ENCODE measurements at regions not wholly inside any gene's neighbourhood (a gene's known extent, or its start where the extent isn't known, plus 50 kb on each side); places are given as distances from the start of the nearest gene placed in this dataset.
A peak's percentile ranks its signal among the peaks of the same experiment; 100 is the strongest.
"Not testable (repeated sequence)": the region's sequence is repeated elsewhere in the genome, so short reads cannot be mapped to it uniquely, and the experiment has no call there.

- no peak for DNase-seq
These were observed 235.4 kb downstream of the RASSF9 start for GRCh38 chr12:85600841-85601240.

GRCh38 chr12:85603556-85603955 is 232.7 kb downstream of the RASSF9 start:
- TF ChIP-seq POLR2A (IDR thresholded peaks at IDR 0.05; ENCODE audit: low read length), result no peak
- no peak for TF ChIP-seq GATA1 (IDR thresholded peaks at IDR 0.05; ENCODE audit: low read depth, low read length)
- no peak for DNase-seq

More at GRCh38 chr12:85600841-85601240, 235.4 kb downstream of the RASSF9 start:
- TF ChIP-seq GATA1 (IDR thresholded peaks at IDR 0.05; ENCODE audit: low read depth, low read length) (no peak), POLR2A (IDR thresholded peaks at IDR 0.05; ENCODE audit: low read length) (no peak)

- DNase-seq, result no peak
- TF ChIP-seq POLR2A (IDR thresholded peaks at IDR 0.05; ENCODE audit: low read length), result no peak
- no peak for TF ChIP-seq GATA1 (IDR thresholded peaks at IDR 0.05; ENCODE audit: low read depth, low read length)
These were observed 229.8 kb downstream of the RASSF9 start for GRCh38 chr12:85606455-85606854.

GRCh38 chr12:85609778-85610177 is 226.4 kb downstream of the RASSF9 start:
- DNase-seq, result no peak
- TF ChIP-seq GATA1 (IDR thresholded peaks at IDR 0.05; ENCODE audit: low read depth, low read length), result no peak
- no peak for TF ChIP-seq POLR2A (IDR thresholded peaks at IDR 0.05; ENCODE audit: low read length)

GRCh38 chr12:85610194-85610593 is 226.0 kb downstream of the RASSF9 start:
- no peak for DNase-seq
- no peak for TF ChIP-seq GATA1 (IDR thresholded peaks at IDR 0.05; ENCODE audit: low read depth, low read length)
- TF ChIP-seq POLR2A (IDR thresholded peaks at IDR 0.05; ENCODE audit: low read length), result no peak

GRCh38 chr12:85616201-85616600 is 220.0 kb downstream of the RASSF9 start:
- TF ChIP-seq POLR2A (IDR thresholded peaks at IDR 0.05; ENCODE audit: low read length), result no peak
- TF ChIP-seq GATA1 (IDR thresholded peaks at IDR 0.05; ENCODE audit: low read depth, low read length), result no peak
- no peak for DNase-seq

GRCh38 chr12:85617307-85618091 is 218.7 kb downstream of the RASSF9 start:
- TF ChIP-seq POLR2A (IDR thresholded peaks at IDR 0.05; ENCODE audit: low read length) (no peak), GATA1 (IDR thresholded peaks at IDR 0.05; ENCODE audit: low read depth, low read length) (no peak)
- DNase-seq, result no peak

GRCh38 chr12:85621041-85621440 is 215.2 kb downstream of the RASSF9 start:
- TF ChIP-seq GATA1 (IDR thresholded peaks at IDR 0.05; ENCODE audit: low read depth, low read length), result no peak
- TF ChIP-seq POLR2A (IDR thresholded peaks at IDR 0.05; ENCODE audit: low read length), result no peak
- DNase-seq, result no peak

GRCh38 chr12:85623763-85624162 is 212.4 kb downstream of the RASSF9 start:
- no peak for TF ChIP-seq GATA1 (IDR thresholded peaks at IDR 0.05; ENCODE audit: low read depth, low read length)
- TF ChIP-seq POLR2A (IDR thresholded peaks at IDR 0.05; ENCODE audit: low read length), result no peak
- no peak for DNase-seq

- no peak for TF ChIP-seq GATA1 (IDR thresholded peaks at IDR 0.05; ENCODE audit: low read depth, low read length)
- TF ChIP-seq POLR2A (IDR thresholded peaks at IDR 0.05; ENCODE audit: low read length), result no peak
- no peak for DNase-seq
These were observed 210.7 kb downstream of the RASSF9 start for GRCh38 chr12:85625467-85625866.

- peak; percentile 4 to 5 for DNase-seq
- no peak for TF ChIP-seq POLR2A (IDR thresholded peaks at IDR 0.05; ENCODE audit: low read length)
- TF ChIP-seq GATA1 (IDR thresholded peaks at IDR 0.05; ENCODE audit: low read depth, low read length), result no peak
These were observed 210.0 kb downstream of the RASSF9 start for GRCh38 chr12:85626001-85626783.

- TF ChIP-seq POLR2A (IDR thresholded peaks at IDR 0.05; ENCODE audit: low read length) (no peak), GATA1 (IDR thresholded peaks at IDR 0.05; ENCODE audit: low read depth, low read length) (no peak)
- no peak for DNase-seq
These were observed 209.4 kb downstream of the RASSF9 start for GRCh38 chr12:85626784-85627171.

GRCh38 chr12:85627584-85627983 is 208.6 kb downstream of the RASSF9 start:
- DNase-seq, result no peak
- no peak for TF ChIP-seq POLR2A (IDR thresholded peaks at IDR 0.05; ENCODE audit: low read length)
- TF ChIP-seq GATA1 (IDR thresholded peaks at IDR 0.05; ENCODE audit: low read depth, low read length), result no peak

GRCh38 chr12:85628562-85628961 is 207.6 kb downstream of the RASSF9 start:
- not testable (repeated sequence) for DNase-seq

- TF ChIP-seq GATA1 (IDR thresholded peaks at IDR 0.05; ENCODE audit: low read depth, low read length) (no peak), POLR2A (IDR thresholded peaks at IDR 0.05; ENCODE audit: low read length) (no peak)
- no peak for DNase-seq
These were observed 205.4 kb downstream of the RASSF9 start for GRCh38 chr12:85630851-85631250.
